Kidney capillary endothelial cell (primary cell): ENCODE measurements at regions not wholly inside any gene's neighbourhood (a gene's known extent, or its start where the extent isn't known, plus 50 kb on each side); places are given as distances from the start of the nearest gene placed in this dataset.
"Not testable (repeated sequence)": the region's sequence is repeated elsewhere in the genome, so short reads cannot be mapped to it uniquely, and the experiment has no call there.

Experiments
- DNase-seq: peaks from one replicate; pipeline ENCODE4 v3.0.0-alpha.2; 2018; ENCODE audit warnings: low spot score

DNA sequence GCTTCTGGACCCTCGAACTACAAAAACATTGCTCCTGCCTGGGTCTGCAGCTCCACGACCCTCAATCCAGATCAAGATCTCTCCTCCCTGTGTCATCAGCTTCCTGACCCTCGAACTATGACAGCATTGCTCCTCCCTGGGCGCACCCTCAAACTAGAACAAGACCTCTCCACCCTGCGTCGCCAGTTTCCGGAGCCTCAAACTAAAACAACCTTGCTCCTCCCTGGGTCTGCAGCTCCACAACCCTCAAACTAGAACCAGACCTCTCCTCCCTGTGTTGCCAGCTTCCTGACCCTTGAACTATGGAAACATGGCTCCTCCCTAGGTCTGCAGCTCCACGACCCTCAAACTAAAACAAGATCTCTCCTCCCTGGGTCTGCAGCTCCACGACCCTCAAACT lies 339.7 kb upstream of the SULF2 start:
- DNase-seq = no peak

DNA sequence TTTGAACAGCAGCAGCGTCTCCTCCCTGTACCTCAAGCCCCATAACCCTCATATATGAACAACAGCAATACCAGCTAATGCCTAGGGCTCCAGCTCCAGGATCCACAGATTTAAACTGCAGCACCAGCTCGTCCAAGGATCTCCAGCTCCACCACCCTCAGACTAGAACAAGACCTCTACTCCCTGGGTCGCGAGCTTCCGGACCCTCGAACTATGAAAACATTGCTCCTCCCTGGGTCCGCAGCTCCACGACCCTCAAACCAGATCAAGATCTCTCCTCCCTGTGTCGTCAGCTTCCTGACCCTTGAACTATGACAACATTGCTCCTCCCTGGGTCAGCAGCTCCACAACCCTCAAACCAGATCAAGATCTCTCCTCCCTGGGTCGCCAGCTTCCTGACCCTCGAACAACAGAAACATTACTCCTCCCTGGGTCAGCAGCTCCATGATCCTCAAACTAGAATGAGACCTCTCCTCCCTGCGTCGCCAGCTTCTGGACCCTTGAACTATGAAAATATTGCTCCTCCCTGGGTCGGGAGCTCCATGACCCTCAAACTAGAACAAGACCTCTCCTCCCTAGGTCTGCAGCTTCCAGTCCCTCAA lies 339.0 kb upstream of the SULF2 start:
- DNase-seq = no peak

DNA sequence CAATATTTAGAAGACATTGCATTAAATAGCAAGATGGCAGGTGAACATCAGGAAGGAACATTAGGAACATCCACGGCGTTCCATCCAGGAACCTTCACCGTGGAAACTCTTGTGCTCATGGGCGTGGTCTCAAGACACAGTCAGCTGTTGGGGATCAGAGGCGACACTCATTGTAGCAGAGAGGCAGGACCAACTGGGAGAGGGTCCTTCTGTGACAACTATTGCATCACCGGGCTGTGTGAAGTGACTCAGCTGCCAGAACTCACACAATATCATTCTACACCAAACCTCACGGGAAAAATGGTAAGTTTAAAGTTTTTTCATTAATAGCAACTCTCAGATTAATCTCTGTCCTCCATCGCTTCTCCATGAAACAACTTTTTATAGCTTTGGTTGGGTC lies 334.8 kb upstream of the SULF2 start:
- DNase-seq = no peak

DNA sequence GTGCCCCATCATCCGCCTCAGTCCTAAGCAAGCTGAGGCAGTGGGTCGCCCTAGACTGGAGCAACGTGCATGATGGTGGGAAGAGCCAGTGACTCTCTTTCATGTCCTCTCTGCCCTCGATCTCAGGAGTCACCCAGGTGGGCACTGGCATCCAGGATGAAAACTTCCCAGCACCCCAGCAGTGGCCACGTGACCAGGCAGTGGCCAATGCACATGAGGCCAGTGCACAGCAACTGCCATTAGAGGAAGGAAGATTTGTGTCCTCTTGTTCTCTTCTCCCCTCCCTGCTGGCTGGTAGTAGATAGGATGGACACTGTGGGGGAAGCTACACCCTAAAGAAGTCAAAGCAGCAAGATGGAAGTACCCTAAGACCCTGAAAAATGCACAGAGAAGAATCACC lies 334.1 kb upstream of the SULF2 start:
- DNase-seq = not testable (repeated sequence)

DNA sequence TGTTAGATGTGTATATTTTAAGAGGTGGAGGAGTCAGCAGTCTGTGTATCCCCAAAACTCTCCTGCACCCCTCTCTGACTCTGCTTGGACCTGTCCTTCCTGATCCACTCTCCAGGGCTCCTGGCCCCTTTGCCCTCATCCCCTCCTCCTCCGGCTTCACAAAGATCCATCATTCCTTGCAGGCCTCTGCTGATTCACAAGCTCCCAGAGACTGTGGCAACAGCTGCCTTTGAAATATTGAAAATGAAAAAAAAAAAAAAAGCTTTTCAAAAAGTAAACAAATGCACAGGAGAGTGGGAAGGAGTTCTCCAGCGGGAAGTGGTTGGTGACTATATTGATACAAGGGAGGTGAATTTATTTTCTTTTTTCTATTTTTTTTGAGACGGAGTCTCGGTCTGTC lies 330.2 kb upstream of the SULF2 start:
- DNase-seq = no peak

DNA sequence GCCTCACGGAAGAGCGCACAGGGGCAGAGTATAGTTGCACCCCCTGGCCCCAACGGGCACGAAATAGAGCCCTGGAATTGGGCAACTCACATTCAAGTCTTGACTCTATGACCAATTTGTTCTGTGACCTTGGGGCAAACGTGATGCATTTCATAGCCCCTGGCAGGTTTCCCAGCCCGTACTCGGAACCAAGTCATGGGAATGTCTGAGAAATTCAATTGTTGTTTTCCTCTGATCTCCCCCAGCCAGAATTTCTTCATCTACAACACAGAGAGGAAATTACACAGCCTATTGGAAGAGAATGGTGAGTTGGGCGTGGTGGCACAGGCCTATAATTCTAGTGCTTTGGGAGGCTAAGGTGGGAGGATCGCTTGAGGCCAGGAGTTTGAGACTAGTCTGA lies 322.3 kb upstream of the SULF2 start:
- peak; percentile 29 for DNase-seq

DNA sequence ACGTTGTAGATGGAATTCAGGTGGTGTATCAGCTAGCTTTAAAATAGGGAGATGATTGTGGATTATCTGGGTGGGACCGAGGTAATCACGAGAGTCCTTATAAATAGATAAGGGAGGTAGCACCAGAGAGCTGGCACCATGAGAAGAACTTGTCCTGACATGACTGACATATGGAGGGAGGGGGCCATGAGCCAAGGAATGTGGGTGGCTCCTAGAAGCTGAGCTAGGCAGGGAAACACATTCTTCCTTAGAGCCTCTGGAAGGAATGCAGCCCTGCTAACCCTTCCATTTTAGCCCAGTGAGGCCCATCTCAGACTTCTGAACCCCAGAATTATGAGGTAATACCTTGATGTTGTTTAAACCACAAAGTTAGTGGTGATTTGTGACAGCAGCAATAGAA lies 321.1 kb upstream of the SULF2 start:
- no peak for DNase-seq

DNA sequence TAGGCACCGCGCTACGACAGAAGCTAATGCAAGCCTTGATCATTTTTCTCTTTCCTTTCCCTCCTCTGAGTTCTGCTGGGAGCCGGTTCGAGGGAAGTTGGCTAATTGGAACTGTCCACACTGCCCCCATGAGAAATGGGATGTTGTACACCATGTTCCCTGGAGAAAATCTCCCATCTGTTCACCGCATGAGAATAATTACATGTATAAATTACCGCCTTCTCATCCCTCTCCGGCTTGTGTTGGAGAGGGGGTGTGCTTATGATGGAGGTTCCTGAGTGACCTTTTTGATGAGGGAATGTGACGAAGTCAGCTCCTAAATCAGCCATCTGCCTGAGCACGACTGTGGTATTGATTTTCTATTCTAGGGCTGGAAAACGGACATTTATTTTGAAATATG lies 320.2 kb upstream of the SULF2 start:
- DNase-seq = no peak

DNA sequence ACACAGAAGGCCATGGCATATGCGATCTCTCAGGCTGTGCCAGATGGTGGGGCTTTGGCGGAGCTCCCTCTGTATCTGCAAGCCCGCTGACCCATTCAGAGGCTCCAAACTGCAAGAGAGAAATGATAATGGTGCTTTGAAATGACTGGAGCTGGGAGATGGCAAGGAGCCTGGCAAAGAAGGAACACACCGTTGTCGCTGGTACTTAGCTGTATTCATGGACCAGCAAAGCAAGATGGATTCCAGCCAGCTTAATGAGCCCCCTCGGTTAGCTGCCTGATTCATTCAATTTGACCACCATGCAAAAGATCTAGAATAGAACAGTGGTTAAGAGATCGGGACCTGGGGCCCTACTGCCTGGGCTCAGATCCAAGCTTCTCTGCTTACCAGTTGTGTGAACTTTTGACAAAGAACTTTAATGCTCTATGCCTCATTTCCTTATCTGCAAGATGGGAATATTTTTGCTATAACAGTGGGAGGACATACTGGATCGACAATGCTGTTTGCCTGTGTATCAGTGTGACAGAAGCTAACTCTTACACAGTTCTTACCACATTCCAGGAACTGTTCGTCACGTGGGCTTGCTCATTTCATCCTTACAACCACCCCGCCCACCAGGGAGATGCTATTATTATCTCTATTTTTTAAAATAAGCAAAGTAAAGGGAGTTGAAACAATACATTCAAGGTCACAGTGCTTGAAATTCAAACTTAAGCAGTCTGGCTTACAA lies 317.8 kb upstream of the SULF2 start:
- DNase-seq = peak; percentile 23

DNA sequence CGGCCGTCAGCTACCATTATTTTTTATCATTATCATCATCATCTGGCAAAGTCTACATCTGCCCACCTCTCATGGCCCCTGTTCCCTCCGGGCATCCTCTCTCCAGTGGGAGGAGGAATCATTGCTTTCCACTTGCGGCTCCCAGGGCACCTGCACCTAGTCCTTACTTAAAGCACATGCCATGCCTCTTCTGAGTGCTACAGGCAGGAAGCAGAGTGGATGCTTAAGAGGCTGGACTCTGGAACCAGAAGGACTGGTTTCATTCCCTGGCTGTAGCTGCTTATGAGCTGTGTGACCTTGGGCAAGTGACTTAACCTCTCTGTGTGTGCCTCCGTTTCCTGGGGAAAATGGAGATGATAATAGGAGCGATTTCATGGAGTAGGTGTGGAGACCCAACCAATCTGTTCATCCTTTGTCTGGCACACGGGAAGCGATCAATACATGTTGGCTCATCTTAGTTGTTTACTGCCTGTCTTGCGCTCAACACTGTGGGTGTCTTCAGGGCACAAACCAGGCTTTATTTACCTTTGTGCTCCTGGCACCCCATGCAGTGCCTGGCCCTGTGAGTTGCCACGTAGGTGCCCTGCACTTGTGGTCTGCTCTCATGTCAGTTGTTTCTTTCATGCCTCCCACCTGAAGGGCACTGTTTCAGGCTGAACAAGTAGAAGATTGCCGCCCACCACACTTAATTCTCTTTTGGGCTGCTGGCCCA lies 317.0 kb upstream of the SULF2 start:
- DNase-seq = no peak

DNA sequence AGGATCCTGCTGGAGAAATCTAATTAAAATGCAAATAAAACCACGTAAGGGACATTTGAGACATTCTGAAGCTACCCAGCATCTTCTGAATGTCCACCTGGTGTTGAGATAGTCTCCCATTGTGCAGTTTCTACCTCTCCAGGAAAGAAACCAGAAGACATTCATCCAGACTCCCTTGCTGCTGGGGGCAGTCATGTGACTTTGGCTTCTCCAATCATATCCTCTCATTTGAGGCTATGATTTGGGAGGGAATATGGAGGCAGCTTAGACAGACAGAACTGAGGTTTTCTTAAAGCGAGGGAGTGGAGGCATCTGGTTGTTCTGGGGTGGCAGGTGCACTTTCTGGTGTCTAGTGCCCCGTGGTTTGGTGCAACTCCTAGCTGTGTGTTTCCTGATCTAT lies 315.2 kb upstream of the SULF2 start:
- DNase-seq = no peak

DNA sequence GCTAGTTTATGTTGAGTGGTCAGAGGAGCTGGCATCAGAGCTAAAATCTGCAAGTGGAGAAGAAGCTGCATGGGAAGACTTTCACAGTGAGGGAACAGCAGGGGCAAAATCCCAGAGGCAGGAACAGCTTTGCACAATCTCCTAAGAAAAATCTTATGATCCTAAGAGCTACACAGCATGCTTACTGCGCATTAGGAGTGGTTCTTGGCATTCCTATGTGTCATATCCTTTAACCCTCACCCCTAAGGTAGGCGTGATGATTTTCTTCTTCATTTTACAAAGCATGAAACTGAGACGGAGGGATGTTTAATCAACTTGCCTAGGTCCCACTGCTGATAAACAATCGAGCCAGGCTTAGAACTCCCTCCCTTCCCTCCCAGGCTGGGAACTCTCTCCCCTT lies 313.6 kb upstream of the SULF2 start:
- DNase-seq = peak; percentile 40

DNA sequence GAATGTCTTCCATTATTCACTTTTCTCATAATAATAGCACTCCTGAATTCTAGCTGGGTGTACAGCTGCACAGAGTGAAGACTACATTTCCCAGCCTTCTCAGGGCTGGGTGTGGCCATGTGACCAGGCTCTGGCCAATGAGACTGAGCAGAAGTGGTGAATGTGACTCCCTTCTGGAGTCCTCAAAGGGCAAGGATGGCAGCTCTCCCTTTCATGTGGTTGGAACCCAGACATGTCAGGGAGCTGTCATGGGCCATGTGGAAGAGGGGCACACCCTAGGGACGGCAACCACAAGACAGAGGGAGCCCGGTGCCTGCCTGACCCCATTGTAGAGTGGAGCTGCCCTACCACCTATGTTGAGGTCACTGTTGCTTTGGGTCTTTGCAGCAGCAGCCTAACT lies 312.8 kb upstream of the SULF2 start:
- no peak for DNase-seq

DNA sequence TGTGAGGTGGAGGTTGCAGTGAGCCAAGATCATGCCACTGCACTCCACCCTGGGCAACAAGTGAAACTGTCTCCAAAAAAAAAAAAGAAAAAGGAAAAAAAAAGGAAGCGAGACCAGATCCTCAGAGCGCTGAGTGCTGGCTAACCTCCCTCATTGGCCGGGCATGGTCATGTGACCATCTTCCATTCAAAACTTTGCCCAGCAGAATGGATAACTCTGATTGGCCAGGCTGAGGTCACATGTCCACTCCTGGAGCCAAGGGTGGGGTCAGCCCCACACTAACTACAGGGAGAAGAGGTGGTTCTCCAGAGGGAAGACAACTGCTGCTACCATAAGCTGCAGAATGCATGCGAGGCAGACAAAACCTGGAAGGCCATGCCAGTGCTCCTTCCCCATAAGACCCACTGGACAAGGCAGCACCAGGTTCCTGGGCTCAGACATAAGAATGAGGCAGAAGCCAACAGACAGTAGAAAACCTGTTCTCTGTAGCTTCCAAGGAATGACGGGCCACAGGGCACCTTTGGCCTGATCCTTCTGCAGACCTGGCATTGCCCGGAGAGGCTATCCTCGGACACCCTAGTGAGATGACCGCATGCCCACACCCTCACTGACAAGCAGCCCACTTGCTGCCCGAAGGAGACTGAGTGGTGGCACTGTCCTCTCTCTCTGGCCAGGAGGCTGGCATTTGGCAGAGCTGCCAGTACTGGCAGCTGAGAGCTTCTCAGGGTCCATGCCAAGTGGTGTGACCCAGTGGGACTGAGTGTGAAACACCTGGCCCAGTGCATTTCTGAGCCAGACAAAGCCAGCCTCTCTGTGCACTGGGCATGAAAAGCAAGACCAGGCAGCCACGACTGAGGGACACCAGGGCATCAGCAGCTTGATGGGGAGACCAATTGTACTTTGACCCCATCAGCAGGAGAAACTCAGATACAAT lies 311.9 kb upstream of the SULF2 start:
- no peak for DNase-seq

DNA sequence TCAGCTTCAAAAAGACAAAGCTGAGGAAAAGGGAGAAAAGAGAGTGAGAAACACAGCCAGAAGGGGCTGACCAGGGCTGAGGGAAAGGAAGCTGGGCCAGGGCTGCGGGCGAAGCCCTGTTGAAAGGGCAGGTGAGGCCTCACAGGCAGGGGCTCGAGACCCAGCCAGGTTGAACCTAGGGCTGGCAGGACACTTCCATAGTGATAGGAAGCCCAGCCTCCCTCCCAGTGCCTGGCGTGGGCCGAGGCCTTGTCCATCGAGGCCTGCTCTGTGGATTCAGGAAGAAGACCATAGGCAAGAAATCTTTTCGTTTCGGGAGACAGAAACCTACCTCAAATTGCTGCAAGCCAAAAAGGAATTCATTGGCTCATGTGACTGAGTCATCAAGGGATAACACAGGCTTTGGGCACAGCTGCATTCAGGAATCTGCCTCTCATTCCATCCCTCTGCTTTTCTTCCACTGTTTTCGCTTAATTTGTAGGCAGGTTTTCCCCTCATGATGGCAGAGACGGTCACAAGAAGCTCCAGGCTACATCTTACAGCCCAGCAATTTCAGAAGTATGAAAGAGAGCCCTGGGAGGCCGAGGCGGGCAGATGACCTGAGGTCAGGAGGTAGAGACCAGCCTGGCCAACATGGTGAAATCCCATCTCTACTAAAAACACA lies 311.1 kb upstream of the SULF2 start:
- no peak for DNase-seq

DNA sequence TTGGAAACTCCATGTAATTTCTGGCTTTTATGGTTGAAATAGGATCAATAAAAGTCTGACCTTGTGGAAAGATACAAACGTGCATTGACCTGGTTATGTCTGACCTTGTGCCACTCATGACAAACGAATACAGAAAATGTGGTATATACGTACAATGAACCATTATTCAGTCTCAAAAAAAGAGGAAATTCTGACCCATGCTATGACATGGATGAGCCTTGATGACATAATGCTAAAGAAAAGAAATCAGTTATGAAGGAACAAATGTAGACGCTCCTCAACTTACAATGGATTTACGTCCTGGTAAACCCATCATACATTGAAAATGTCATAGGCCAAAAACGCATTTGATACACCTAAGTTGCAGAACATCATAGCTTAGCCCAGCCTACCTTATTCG lies 309.7 kb upstream of the SULF2 start:
- no peak for DNase-seq

DNA sequence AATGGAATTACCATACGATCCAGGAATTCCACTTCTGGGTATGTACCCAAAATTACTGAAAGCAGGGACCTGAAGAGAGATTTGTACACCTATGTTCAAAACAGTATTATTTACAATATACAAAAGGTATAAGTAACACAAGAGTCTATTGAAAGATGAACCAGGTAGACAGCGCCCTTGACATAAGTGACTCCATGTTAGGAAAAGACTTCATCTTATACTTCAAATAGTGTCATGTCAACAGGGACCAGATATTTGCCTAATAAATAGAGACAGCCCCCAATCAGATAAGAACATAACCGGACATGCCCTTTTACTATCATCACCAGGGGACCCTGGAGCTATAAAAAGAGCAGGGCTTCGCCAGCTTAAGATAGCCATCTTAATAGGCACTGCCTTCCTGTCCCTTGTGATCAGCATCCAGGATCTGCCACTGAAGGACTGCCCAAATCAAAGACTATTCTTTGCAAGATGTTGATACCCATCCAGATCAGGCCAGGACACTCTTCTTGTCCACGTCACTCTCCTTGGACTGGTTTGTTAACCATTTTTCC lies 309.0 kb upstream of the SULF2 start:
- no peak for DNase-seq

DNA sequence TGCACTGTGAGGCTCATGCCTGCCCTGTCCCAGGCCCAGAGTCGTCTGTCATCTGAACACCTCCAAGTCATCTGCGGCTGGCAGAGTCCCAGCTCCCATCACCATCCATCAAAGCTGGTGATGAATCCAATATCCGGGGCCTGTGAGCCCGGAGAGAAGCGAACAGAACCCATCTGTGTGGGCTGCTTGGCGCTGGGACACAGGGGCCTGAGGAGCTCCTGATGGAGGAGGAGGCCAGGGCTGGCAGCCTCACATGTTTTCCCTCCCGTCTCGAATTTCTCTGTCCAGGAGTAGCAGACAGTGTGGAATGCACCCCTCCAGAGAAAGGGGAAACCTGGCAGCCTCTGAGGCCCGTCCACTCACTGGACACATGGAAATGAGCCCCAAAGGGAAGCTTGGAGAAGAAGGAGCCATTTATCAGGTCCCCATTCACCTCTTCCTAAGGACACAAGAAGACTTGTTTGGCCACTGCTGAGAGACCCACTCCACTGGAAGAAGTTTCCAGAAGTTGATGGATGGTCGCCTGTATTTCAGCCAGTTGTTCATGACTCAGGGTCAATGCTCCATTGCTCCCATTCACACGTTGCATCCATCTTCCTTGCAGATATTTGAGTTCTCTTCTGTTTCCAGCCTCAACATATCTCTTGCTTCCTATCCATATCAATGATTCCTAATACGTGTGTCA lies 307.5 kb upstream of the SULF2 start:
- no peak for DNase-seq

DNA sequence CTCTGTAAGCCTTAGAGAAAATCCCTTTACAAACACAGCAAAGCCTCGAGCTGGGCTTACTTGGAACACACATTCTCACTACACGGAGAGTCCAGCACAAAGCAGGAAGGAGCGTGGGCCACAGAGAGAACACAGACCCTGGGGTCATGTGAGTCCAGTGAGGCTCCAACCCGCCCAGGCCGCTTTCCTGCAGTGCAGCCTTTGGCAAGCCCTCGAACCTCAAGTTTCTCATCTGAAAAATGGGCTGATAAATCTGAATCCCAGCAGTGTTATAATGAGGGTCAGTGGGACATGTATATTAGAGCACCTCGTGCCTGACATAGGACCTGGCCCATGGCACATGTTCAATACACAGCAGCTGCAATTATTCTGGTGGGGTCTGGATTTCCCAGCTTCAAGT lies 305.5 kb upstream of the SULF2 start:
- no peak for DNase-seq

DNA sequence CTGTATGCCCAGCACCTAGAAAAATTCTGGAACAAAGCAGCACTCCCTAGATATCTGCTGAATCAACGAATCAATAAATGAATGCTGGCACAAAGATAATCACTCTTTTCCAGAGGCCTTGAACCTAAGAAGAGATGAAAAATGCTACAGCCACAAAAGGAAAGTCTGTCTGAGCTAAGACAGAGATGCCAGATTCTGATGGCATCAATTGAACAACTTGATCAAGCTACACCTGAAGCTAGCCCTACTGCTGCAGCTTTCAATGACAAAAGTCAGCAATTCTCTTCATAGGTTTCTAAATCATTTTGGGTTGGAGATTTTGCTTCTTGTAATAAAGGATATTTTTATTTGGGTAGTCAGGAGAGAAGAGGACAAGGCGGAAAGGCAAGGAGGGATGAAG lies 305.0 kb upstream of the SULF2 start:
- DNase-seq = no peak

DNA sequence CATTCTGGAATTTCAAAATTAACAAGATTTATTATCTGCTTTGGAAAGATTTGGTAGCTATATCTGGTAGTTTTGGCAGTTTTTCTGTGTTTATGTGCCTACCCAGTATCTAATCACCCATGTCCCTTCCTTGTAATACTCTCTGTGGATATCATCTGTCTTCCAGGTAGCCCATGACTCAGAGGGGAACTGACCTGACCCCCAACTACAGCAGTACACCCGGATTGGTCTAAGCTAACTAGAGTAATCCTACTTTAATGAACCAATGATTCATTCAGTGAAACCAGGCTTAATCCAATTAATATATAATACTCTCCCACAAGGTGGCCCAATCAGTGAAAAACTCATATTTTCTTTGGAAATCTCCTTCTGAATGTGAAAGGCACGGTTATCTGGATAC lies 295.3 kb upstream of the SULF2 start:
- DNase-seq = no peak
